Tibial nerve (tissue), 4 donors: ENCODE measurements at regions not wholly inside any gene's neighbourhood (a gene's known extent, or its start where the extent isn't known, plus 50 kb on each side); places are given as distances from the start of the nearest gene placed in this dataset.

Experiments
- DNase-seq, 2 donors: peaks; one replicate each; pipeline ENCODE4 v3.0.0-alpha.2; 2019; ENCODE audit warnings: low spot score in 2 of 2
- H3K27ac ChIP-seq, 4 donors: fragments of 200-600 bp; sonication (generic) in 3 of 4; one replicate each; pipeline ENCODE4 v1.5.1; 2017 to 2019; ENCODE audit warnings: mild to moderate bottlenecking in 1 of 4
- H3K27me3 ChIP-seq, 2 donors: fragments of 200-600 bp; sonication (generic) in 1 of 2; one replicate each; pipeline versions ENCODE4 v1.5.1 to v1.6.0; 2017 to 2019
- H3K36me3 ChIP-seq, 3 donors: fragments of 200-600 bp; sonication (generic); one replicate each; pipeline ENCODE4 v1.5.1; 2018 to 2019
- H3K4me1 ChIP-seq, 4 donors: fragments of 200-600 bp; sonication (generic) in 3 of 4; one replicate each; pipeline ENCODE4 v1.5.1; 2017 to 2019
- H3K4me3 ChIP-seq, 4 donors: fragments of 200-600 bp; sonication (generic) in 3 of 4; one replicate each; pipeline ENCODE4 v1.5.1; 2017 to 2019; ENCODE audit warnings: mild to moderate bottlenecking in 1 of 4, moderate library complexity in 1 of 4
- H3K9me3 ChIP-seq, 4 donors: fragments of 200-600 bp; sonication (generic) in 3 of 4; one replicate each; pipeline ENCODE4 v1.5.1; 2017 to 2019
- EP300 ChIP-seq, 2 donors: sonication (generic); formaldehyde crosslinking; IDR thresholded peaks; one replicate each; pipeline ENCODE4 v1.6.1; 2017; ENCODE audit warnings: antibody characterized with exemption in 2 of 2, mild to moderate bottlenecking in 1 of 2
- POLR2A ChIP-seq, 2 donors: fragments of 450-650 bp; IDR thresholded peaks; one replicate each; pipeline ENCODE4 v1.6.1; 2017; ENCODE audit warnings: antibody characterized with exemption in 2 of 2, mild to moderate bottlenecking in 2 of 2, moderate library complexity in 2 of 2
- WGBS, 2 donors: methylation state at CpG; one replicate each; pipeline ENCODE4 v1.1.5; 2018; 5-methylcytosine and 5-hydroxymethylcytosine counted together
- TF ChIP-seq, protein P1 (sequence below), 5 experiments: fragments of 200-600 bp in 3 of 5; fragments of 450-650 bp in 2 of 5; sonication (generic) in 3 of 5; IDR thresholded peaks; one replicate each; pipeline ENCODE4 v1.5.1; 2016 to 2019; ENCODE audit warnings: antibody characterized with exemption in 5 of 5, mild to moderate bottlenecking in 3 of 5, moderate library complexity in 2 of 5

DNA sequence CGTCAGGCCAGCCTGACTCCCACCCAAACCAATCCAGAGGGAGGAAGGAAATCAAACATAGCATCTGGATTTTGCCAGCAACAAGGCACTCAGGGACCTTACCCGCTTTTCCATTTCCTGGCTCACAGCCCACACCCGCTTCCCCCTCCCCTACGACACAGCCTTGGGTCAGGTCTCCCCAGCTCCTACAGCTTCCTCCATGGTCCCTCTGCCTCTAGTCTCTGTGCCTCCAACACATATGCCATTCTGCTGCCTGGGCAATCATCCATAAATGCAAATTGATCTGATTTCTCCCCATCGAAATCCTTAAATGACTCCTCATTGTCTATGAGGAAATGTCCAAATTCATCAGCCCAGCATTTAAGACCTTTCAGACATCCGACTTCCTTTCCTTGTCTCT is 53.2 kb upstream of the CUX1 start:
- 22 to 23% methylated on average over 6 of the region's 6 CpGs for WGBS, 2 donors
- H3K4me1 ChIP-seq = no peaks in the 10 kb centered on the region
- H3K4me3 ChIP-seq = no peak overlapping the region
- no peaks in the 10 kb centered on the region for H3K27me3 ChIP-seq
- no peak overlapping the region for H3K27ac ChIP-seq
- TF ChIP-seq POLR2A (IDR thresholded peaks at IDR 0.05) (no peak), EP300 (IDR thresholded peaks at IDR 0.05) (no peak)
- TF ChIP-seq, protein P1, sequence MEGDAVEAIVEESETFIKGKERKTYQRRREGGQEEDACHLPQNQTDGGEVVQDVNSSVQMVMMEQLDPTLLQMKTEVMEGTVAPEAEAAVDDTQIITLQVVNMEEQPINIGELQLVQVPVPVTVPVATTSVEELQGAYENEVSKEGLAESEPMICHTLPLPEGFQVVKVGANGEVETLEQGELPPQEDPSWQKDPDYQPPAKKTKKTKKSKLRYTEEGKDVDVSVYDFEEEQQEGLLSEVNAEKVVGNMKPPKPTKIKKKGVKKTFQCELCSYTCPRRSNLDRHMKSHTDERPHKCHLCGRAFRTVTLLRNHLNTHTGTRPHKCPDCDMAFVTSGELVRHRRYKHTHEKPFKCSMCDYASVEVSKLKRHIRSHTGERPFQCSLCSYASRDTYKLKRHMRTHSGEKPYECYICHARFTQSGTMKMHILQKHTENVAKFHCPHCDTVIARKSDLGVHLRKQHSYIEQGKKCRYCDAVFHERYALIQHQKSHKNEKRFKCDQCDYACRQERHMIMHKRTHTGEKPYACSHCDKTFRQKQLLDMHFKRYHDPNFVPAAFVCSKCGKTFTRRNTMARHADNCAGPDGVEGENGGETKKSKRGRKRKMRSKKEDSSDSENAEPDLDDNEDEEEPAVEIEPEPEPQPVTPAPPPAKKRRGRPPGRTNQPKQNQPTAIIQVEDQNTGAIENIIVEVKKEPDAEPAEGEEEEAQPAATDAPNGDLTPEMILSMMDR (IDR thresholded peaks at IDR 0.05) = no peak
- no peak for DNase-seq
- no peaks in the 10 kb centered on the region for H3K9me3 ChIP-seq
- no peaks in the 10 kb centered on the region for H3K36me3 ChIP-seq

DNA sequence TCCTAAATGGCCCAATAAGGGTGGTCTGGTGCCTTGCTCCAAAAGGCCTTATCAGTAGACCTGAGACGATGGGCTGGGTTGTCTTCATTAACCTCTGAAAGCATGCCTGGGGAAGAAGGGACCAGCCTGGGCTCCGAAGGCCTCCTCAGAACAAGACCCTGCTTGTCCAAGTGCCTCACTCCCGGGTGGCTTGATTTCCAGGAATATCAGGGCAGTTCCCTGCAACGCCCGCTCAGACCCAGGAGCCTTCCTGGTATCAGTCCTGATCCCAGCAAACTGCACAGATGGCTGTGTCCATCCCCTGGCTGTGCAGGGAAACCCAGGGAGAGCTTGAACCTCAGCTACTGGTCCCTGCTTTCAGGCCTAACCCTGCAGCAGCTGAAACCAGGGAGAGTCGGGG is 49.9 kb upstream of the CUX1 start:
- 55 to 59% methylated on average over 3 to 6 of the region's 6 CpGs for WGBS, 2 donors
- TF ChIP-seq EP300 (IDR thresholded peaks at IDR 0.05) (no peak), POLR2A (IDR thresholded peaks at IDR 0.05) (no peak)
- TF ChIP-seq, protein P1 (IDR thresholded peaks at IDR 0.05) = no peak
- Histone ChIP-seq H3K36me3 (no peaks in the 10 kb centered on the region), H3K27me3 (no peaks in the 10 kb centered on the region), H3K4me1 (no peaks in the 10 kb centered on the region), H3K27ac (no peak overlapping the region), H3K4me3 (no peak overlapping the region), H3K9me3 (no peaks in the 10 kb centered on the region)
- DNase-seq = no peak
